Trophoblast cell (in vitro differentiated cells and primary cell): ENCODE measurements at regions not wholly inside any gene's neighbourhood (a gene's known extent, or its start where the extent isn't known, plus 50 kb on each side); places are given as distances from the start of the nearest gene placed in this dataset.

ENCODE experiments used
- DNase-seq, 2 donors: peaks; one replicate each; pipeline ENCODE4 v3.0.0-alpha.2; 2016
- H2AFZ ChIP-seq: 2 replicates; pipeline ENCODE4 v1.6.1; 2013; ENCODE audit warnings: low read length, moderate library complexity, mild to moderate bottlenecking; ENCODE audit not compliant: insufficient read depth, poor library complexity
- H2AK5ac ChIP-seq: 2 replicates; pipeline ENCODE4 v1.6.1; 2013; ENCODE audit warnings: mild to moderate bottlenecking, low read length
- H2BK120ac ChIP-seq: 2 replicates; pipeline ENCODE4 v1.6.1; 2013; ENCODE audit warnings: low read length, mild to moderate bottlenecking, moderate library complexity; ENCODE audit not compliant: insufficient read depth, poor library complexity
- H2BK12ac ChIP-seq: 2 replicates; pipeline ENCODE4 v1.6.1; 2013; ENCODE audit warnings: mild to moderate bottlenecking, low read length, moderate library complexity
- H2BK5ac ChIP-seq: 2 replicates; pipeline ENCODE4 v1.6.1; 2013; ENCODE audit warnings: low read length, low read depth, moderate library complexity, mild to moderate bottlenecking; ENCODE audit not compliant: poor library complexity
- H3K14ac ChIP-seq: 2 replicates; pipeline ENCODE4 v1.6.1; 2013; ENCODE audit warnings: mild to moderate bottlenecking, low read length
- H3K18ac ChIP-seq: 2 replicates; pipeline ENCODE4 v1.6.1; 2013; ENCODE audit warnings: mild to moderate bottlenecking, low read length
- H3K23ac ChIP-seq: 2 replicates; pipeline ENCODE4 v1.6.1; 2013; ENCODE audit warnings: low read length
- H3K27ac ChIP-seq: 2 replicates; pipeline ENCODE4 v1.5.1; 2013; ENCODE audit warnings: low read depth, mild to moderate bottlenecking, inconsistent platforms, low read length, moderate library complexity
- H3K27me3 ChIP-seq: 2 replicates; pipeline ENCODE4 v1.6.1; 2013; ENCODE audit warnings: inconsistent platforms, mild to moderate bottlenecking, low read length, moderate library complexity; ENCODE audit not compliant: insufficient read depth
- H3K36me3 ChIP-seq, 2 experiments: 1 replicate in 1 of 2; 2 replicates in 1 of 2; pipeline ENCODE4 v1.6.1; 2013; ENCODE audit warnings: low read length in 2 of 2, mild to moderate bottlenecking in 2 of 2, moderate library complexity in 1 of 2; ENCODE audit not compliant: insufficient read depth in 2 of 2, control insufficient read depth in 1 of 2
- H3K4ac ChIP-seq: 2 replicates; pipeline ENCODE4 v1.6.1; 2013; ENCODE audit warnings: low read depth, mild to moderate bottlenecking, low read length, moderate library complexity
- H3K4me1 ChIP-seq, 2 experiments: 1 replicate in 1 of 2; 2 replicates in 1 of 2; pipeline ENCODE4 v1.6.1; 2013; ENCODE audit warnings: low read length in 2 of 2, mild to moderate bottlenecking in 2 of 2, moderate library complexity in 1 of 2; ENCODE audit not compliant: insufficient read depth in 2 of 2, control insufficient read depth in 1 of 2
- H3K4me2 ChIP-seq: 2 replicates; pipeline ENCODE4 v1.6.1; 2013; ENCODE audit warnings: inconsistent platforms, mild to moderate bottlenecking, low read length, moderate library complexity
- H3K4me3 ChIP-seq: 2 replicates; pipeline ENCODE4 v1.5.1; 2013; ENCODE audit warnings: mild to moderate bottlenecking, low read depth, low read length, inconsistent platforms
- H3K79me1 ChIP-seq: one replicate; pipeline ENCODE4 v1.6.1; 2013; ENCODE audit warnings: low read length
- H3K79me2 ChIP-seq: 2 replicates; pipeline ENCODE4 v1.6.1; 2013; ENCODE audit warnings: low read length, mild to moderate bottlenecking; ENCODE audit not compliant: control insufficient read depth, insufficient read depth, poor library complexity
- H3K9ac ChIP-seq: 2 replicates; pipeline ENCODE4 v1.6.1; 2013; ENCODE audit warnings: mild to moderate bottlenecking, low read length
- H3K9me3 ChIP-seq: 2 replicates; pipeline ENCODE4 v1.6.1; 2013; ENCODE audit warnings: low read depth, mild to moderate bottlenecking, control low read depth, inconsistent platforms, low read length; ENCODE audit not compliant: insufficient read depth
- H4K12ac ChIP-seq: 2 replicates; pipeline ENCODE4 v1.6.1; 2013; ENCODE audit warnings: low read depth, mild to moderate bottlenecking, low read length, moderate library complexity
- H4K8ac ChIP-seq: 2 replicates; pipeline ENCODE4 v1.6.1; 2013; ENCODE audit warnings: low read depth, mild to moderate bottlenecking, low read length, moderate library complexity
- H4K91ac ChIP-seq: one replicate; pipeline ENCODE4 v1.6.1; 2013; ENCODE audit warnings: low read depth, mild to moderate bottlenecking, low read length, moderate library complexity
- WGBS: extraction: QIAGEN DNeasy Blood & Tissue Kit; methylation state at CpG from one replicate; pipeline ENCODE4 v1.1.7; 2013; ENCODE audit warnings: missing lambda C conversion rate; ENCODE audit not compliant: insufficient read length, insufficient coverage; ENCODE audit errors: extremely low coverage; 5-methylcytosine and 5-hydroxymethylcytosine counted together

DNA sequence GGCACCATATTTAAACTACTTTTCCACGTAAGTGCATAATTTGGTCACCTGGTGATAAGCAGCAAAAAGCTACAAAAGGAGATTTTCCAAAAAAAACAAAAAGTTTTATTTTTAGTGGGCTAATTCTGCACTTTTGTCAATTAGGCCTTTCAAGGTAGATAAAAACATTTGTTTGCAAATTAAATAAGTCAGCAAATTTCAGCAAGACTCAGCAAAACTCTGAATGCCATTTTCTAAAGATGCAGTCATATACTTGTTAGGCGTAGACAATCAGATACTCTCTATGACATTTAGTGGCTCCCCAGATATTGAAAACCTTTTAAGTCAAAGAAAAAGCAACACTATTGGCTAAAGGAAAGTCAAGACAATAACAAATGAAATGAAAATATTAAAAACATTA is 400.2 kb upstream of the GOLIM4 start:
- no peak overlapping the region for H3K18ac ChIP-seq

DNA sequence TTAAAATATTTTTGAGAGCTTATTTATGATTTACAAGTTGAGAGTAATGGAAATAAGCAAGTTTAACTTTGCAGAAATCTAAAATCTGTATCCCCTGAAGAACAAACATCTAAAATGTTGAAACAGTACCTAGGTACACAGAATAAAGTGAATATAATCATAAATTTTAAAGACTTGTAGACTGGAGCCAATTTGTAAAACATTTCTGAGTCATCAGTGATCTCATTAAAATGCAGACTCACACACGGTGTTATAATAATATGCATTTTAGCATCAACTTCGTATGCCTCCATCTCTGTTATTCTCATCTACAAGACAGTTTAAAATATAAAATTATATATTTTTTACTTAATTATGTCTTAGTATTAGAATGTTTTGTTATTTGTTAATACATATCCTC is 399.5 kb upstream of the GOLIM4 start:
- H3K27me3 ChIP-seq, result no peaks in the 10 kb centered on the region

More for the DNA sequence above, 400.2 kb upstream of the GOLIM4 start:
- no peak overlapping the region for H4K91ac ChIP-seq
- H3K79me1 ChIP-seq, result no peaks in the 10 kb centered on the region
- no peak overlapping the region for H3K4ac ChIP-seq
- no peak overlapping the region for H2BK5ac ChIP-seq
- WGBS, result no CpG with 5 or more reads among the region's 2 CpGs
- H3K27ac ChIP-seq, result no peak overlapping the region
- no peaks in the 10 kb centered on the region for H3K36me3 ChIP-seq
- no peak overlapping the region for H3K4me3 ChIP-seq
- no peak overlapping the region for H4K8ac ChIP-seq
- no peak overlapping the region for H2AFZ ChIP-seq
- no peak overlapping the region for H2BK120ac ChIP-seq
- no peaks in the 10 kb centered on the region for H3K4me1 ChIP-seq
- H3K27me3 ChIP-seq, result no peaks in the 10 kb centered on the region
- H3K14ac ChIP-seq, result no peak overlapping the region
- no peaks in the 10 kb centered on the region for H3K79me2 ChIP-seq
- H3K9me3 ChIP-seq, result no peaks in the 10 kb centered on the region
- no peak overlapping the region for H3K23ac ChIP-seq
- H2BK12ac ChIP-seq, result no peak overlapping the region
- no peak overlapping the region for H2AK5ac ChIP-seq
- H3K4me2 ChIP-seq, result no peak overlapping the region
- H4K12ac ChIP-seq, result no peak overlapping the region
- DNase-seq, result no peak
- H3K9ac ChIP-seq, result no peak overlapping the region

DNA sequence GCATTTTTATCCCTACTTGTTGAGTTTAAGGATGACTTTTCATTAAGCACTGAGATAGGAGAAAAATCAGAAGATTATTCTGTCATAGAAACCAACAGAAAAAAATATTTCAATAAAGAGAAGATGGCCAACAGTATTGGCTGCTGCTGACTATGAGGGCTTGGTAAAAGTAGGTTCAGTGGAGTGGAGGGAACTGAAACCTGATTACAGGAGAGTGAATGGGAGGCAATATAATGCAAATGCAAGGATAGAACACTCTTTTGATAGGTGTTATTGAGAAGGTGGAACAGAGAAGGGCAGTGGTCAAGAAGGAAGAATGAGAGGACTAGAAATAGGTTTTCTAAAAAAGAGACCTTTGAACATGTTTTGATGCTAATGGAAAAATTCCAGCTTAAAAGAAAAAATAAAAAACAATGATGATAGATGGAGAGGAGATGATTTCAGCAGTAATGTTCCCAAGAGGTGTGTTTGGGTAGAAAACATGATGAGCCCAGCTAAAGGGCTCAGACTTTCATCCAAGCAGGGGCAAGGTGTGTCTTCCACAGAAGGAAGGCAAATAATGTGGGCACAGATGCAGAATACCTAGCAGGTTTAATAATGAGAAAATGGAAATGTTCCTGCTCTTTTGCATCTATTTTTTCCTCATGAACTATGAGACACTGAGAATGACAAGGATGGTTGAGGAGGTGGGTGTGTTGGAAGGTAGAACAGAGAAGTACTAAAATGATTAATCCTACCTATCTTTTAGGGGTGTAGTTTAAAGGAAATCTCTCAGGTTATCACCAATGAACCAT is 397.9 kb upstream of the GOLIM4 start:
- no peak overlapping the region for H3K4me2 ChIP-seq

More for the DNA sequence above, 399.5 kb upstream of the GOLIM4 start:
- no peak for DNase-seq
- Histone ChIP-seq H2BK12ac (no peak overlapping the region), H3K36me3 (no peaks in the 10 kb centered on the region), H2AK5ac (no peak overlapping the region), H4K12ac (no peak overlapping the region), H4K91ac (no peak overlapping the region), H3K9ac (no peak overlapping the region), H3K18ac (no peak overlapping the region), H3K79me1 (no peaks in the 10 kb centered on the region), H3K14ac (no peak overlapping the region), H4K8ac (no peak overlapping the region), H3K27ac (no peak overlapping the region), H3K4me3 (no peak overlapping the region), H2AFZ (no peak overlapping the region), H3K4me2 (no peak overlapping the region), H2BK5ac (no peak overlapping the region), H2BK120ac (no peak overlapping the region), H3K4me1 (no peaks in the 10 kb centered on the region), H3K23ac (no peak overlapping the region), H3K9me3 (no peaks in the 10 kb centered on the region), H3K79me2 (no peaks in the 10 kb centered on the region), H3K4ac (no peak overlapping the region)
- WGBS, result no CpG with 5 or more reads among the region's 2 CpGs

DNA sequence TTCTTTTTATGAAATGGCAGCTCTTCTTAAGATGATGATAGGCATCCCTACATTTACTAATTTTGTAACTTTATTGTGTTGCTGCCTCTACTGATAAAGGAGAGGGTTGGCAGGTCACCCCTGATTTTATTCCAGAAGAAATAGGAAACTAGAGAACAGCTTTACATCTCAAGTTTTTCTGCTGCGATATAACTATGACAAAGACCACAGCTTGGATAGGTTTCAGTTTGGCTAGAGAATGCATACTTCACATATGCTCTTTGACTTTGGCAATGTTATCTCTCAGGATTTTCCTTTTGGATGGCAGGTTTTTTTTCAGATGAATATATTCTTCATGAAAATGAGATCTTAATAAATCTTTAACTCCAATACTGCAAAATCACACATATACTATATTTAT is 395.3 kb upstream of the GOLIM4 start:
- H3K36me3 ChIP-seq, result no peaks in the 10 kb centered on the region
- no peak overlapping the region for H4K12ac ChIP-seq
- H3K4me1 ChIP-seq, result no peaks in the 10 kb centered on the region
- WGBS, result no CpG with 5 or more reads among the region's 1 CpG
- H3K79me2 ChIP-seq, result no peaks in the 10 kb centered on the region
- no peak overlapping the region for H2AFZ ChIP-seq
- no peak overlapping the region for H4K8ac ChIP-seq
- DNase-seq, result no peak
- H3K18ac ChIP-seq, result no peak overlapping the region
- no peak overlapping the region for H2BK12ac ChIP-seq
- H3K14ac ChIP-seq, result no peak overlapping the region
- no peak overlapping the region for H3K4me3 ChIP-seq
- H2BK5ac ChIP-seq, result no peak overlapping the region
- no peaks in the 10 kb centered on the region for H3K27me3 ChIP-seq
- no peak overlapping the region for H3K4ac ChIP-seq
- no peak overlapping the region for H3K4me2 ChIP-seq
- no peak overlapping the region for H3K23ac ChIP-seq
- no peak overlapping the region for H4K91ac ChIP-seq
- no peak overlapping the region for H2BK120ac ChIP-seq
- H3K9me3 ChIP-seq, result no peaks in the 10 kb centered on the region
- no peak overlapping the region for H3K27ac ChIP-seq
- H3K79me1 ChIP-seq, result no peaks in the 10 kb centered on the region
- H2AK5ac ChIP-seq, result no peak overlapping the region
- H3K9ac ChIP-seq, result no peak overlapping the region

More for the DNA sequence above, 397.9 kb upstream of the GOLIM4 start:
- H2AK5ac ChIP-seq, result no peak overlapping the region
- no peak overlapping the region for H3K23ac ChIP-seq
- H2BK5ac ChIP-seq, result no peak overlapping the region
- no peaks in the 10 kb centered on the region for H3K79me1 ChIP-seq
- H2BK12ac ChIP-seq, result no peak overlapping the region
- H3K4ac ChIP-seq, result no peak overlapping the region
- H4K91ac ChIP-seq, result no peak overlapping the region
- DNase-seq, result no peak
- H3K14ac ChIP-seq, result no peak overlapping the region
- no peak overlapping the region for H4K8ac ChIP-seq
- no peak overlapping the region for H3K27ac ChIP-seq
- H3K36me3 ChIP-seq, result no peaks in the 10 kb centered on the region
- no peaks in the 10 kb centered on the region for H3K4me1 ChIP-seq
- no peaks in the 10 kb centered on the region for H3K79me2 ChIP-seq
- H3K4me3 ChIP-seq, result no peak overlapping the region
- no peak overlapping the region for H2BK120ac ChIP-seq
- no peak overlapping the region for H3K9ac ChIP-seq
- no peak overlapping the region for H4K12ac ChIP-seq
- no peak overlapping the region for H3K18ac ChIP-seq
- H3K27me3 ChIP-seq, result no peaks in the 10 kb centered on the region
- H3K9me3 ChIP-seq, result no peaks in the 10 kb centered on the region
- no peak overlapping the region for H2AFZ ChIP-seq
